ENCODE measurements at regions not wholly inside any gene's neighbourhood (a gene's known extent, or its start where the extent isn't known, plus 50 kb on each side); places are given as distances from the start of the nearest gene placed in this dataset.
"Not testable (repeated sequence)": the region's sequence is repeated elsewhere in the genome, so short reads cannot be mapped to it uniquely, and the experiment has no call there.

DNA sequence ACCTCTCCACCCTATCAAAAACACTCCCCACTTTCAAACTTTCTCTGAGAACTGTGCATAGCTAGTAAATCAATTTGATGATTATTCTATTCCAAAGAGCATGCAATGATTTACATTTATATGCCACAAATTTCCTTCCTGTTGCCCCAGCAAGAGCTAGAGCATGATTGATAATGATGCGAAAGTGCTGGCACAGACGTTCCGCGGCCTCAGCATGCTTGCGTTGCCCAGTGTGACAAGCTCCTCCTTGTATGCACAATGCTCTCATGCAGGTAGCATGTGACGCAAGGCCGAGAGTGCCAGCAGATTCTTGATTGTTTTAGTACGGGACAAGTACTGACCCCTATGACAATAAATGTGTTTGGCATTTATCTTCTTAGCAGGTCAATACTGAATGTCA is 696.3 kb upstream of the SLC35B3 start:
- H3K9me3 Mint-ChIP-seq, result peaks cover 4% of the 10 kb centered on the region in 2 donors
- ATAC-seq (no peak), DNase-seq (ENCODE audit: low spot score in 2 of 2) (no peak)
- H3K27ac Mint-ChIP-seq, result no peak overlapping the region
- no peaks in the 10 kb centered on the region for H3K36me3 Mint-ChIP-seq

DNA sequence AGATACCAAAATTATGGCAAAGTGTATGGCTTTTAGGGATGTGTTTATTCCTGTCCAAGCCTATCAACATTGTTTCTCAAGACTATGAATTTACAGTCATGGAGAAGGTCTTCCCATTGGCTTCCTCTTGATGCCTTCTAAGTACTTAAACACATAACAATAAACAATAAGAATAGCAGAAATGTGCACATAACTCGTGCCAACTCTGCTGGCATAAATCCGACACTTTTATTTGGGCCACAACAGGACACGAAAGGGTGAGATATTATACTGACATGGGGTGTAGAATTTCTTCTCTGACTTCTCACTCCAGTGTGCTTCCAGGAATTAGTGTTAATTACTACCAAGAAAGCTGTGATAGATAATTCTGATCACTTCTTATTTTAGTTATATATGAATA is 695.9 kb upstream of the SLC35B3 start:
- Mint-ChIP-seq H3K36me3 (no peaks in the 10 kb centered on the region), H3K9me3 (peaks cover 4% of the 10 kb centered on the region in 2 donors), H3K27ac (no peak overlapping the region)
- DNase-seq (ENCODE audit: low spot score in 2 of 2) (no peak), ATAC-seq (no peak)

- Mint-ChIP-seq H3K36me3 (no peaks in the 10 kb centered on the region), H3K27ac (no peak overlapping the region), H3K9me3 (peaks cover 4% of the 10 kb centered on the region in 2 donors)
- ATAC-seq (no peak), DNase-seq (ENCODE audit: low spot score in 2 of 2) (no peak)
Measured at GRCh38 chr6:9128970-9129369, 693.6 kb upstream of the SLC35B3 start.

DNA sequence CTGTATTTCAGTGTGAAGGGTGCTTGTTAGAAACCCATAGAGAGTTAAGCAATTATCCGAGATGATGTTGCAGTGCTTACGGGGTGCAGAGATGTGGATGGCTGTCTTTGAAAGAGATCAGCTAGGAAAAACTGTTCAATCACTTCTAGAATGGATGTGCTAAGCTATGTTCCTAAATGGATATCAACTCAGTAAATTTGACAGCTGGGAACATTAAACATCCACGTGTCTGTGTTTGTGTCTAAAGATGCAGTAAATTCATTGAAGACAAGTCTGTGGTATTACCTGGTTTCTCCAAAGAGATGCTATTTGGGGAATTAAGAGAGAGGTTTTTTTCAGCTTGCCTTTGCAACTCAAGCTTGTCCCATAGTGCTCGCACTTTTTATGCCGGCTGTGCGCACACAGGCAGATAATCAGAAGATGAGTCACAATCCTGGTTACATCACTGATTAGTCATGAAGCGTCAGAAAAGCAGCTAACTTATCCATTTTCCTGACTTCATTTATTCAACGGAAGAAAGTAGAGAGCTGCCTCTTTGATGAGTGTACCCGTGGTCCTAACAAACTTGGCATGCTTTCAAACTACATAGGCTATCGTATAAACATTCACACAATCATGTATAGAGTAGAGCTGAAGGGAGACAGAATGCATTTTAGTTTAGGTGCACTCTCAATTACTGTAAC is 691.7 kb upstream of the SLC35B3 start:
- ATAC-seq, result no peak
- Mint-ChIP-seq H3K36me3 (no peaks in the 10 kb centered on the region), H3K27ac (no peak overlapping the region), H3K9me3 (peaks cover 4% of the 10 kb centered on the region in 2 donors)
- DNase-seq (ENCODE audit: low spot score in 2 of 2), result no peak

DNA sequence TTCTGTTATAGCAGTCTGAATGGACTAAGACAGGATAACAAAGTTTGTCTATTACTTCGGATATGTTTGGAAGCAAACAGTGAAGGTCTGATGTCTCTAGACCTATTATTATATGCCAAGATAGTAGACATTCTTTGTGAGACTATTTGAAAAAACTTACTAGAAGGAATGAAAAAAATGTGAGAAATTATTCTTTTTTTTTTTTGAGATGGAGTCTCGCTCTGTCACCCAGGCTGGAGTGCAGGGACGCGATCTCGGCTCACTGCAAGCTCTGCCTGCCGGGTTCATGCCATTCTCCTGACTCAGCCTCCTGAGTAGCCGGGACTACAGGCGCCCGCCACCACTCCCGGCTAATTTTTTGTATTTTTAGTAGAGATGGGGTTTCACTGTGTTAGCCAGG is 690.7 kb upstream of the SLC35B3 start:
- not testable (repeated sequence) for H3K27ac Mint-ChIP-seq, ATAC-seq

DNA sequence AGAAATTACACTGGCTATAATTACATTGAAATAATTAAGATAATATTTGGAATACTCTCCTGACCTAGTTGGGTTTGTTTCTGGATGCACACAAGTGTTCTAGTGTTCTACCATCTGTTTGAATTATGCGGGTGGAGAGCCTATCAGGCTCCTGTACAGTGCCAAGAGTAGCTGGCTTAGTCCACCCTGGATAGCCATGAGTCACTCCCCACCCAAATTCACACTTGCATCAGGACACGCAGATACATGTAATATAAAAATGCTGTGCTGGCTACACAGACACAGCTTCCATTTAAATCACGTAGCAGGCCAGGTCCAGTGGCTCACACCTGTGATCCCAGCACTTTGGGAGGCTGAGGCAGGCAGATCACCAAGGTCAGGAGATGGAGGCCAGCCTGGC is 686.2 kb upstream of the SLC35B3 start:
- H3K27ac Mint-ChIP-seq, result no peak overlapping the region
- no peak for ATAC-seq

More for the DNA sequence above, 690.7 kb upstream of the SLC35B3 start:
- H3K9me3 Mint-ChIP-seq; DNase-seq (ENCODE audit: low spot score in 2 of 2); H3K36me3 Mint-ChIP-seq: not testable (repeated sequence)

DNA sequence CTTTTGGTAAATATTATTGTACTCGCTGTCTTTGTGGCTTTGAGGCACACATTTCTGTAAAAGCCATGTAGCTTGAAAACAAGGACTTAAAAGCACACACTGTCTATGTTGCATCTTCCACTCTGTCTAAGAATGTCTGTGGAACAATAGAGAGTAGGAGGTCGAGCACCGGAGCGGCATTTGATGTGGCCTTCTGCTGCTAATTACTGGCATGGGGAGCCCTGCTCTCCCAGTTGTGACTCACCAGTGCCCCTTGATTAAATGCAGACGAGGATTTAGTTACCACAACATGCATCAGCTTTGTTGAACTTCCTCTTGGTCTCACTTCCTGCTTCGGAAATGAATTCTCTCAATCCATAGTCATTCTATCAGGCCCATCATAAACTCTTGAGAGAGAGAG is 680.7 kb upstream of the SLC35B3 start:
- ATAC-seq, result peak in 1 of 2 donors; percentile 38
- Mint-ChIP-seq H3K27ac (no peak overlapping the region), H3K36me3 (no peaks in the 10 kb centered on the region), H3K9me3 (peaks cover 4 to 5% of the 10 kb centered on the region in 2 donors)
- no peak for DNase-seq (ENCODE audit: low spot score in 2 of 2)

More for the DNA sequence above, 686.2 kb upstream of the SLC35B3 start:
- Mint-ChIP-seq H3K36me3 (no peaks in the 10 kb centered on the region), H3K9me3 (peaks cover 0 to 5% of the 10 kb centered on the region in 2 donors)
- DNase-seq (ENCODE audit: low spot score in 2 of 2), result no peak

- ATAC-seq (no peak), DNase-seq (ENCODE audit: low spot score in 2 of 2) (no peak)
- peaks cover 0 to 4% of the 10 kb centered on the region in 2 donors for H3K9me3 Mint-ChIP-seq
- no peaks in the 10 kb centered on the region for H3K36me3 Mint-ChIP-seq
- H3K27ac Mint-ChIP-seq, result no peak overlapping the region
Measured at GRCh38 chr6:9112544-9112943, 677.2 kb upstream of the SLC35B3 start.

- Mint-ChIP-seq H3K9me3 (peaks cover 4 to 18% of the 10 kb centered on the region in 2 donors), H3K36me3 (no peaks in the 10 kb centered on the region), H3K27ac (no peak overlapping the region)
- no peak for ATAC-seq
- DNase-seq (ENCODE audit: low spot score in 2 of 2), result no peak
Measured at GRCh38 chr6:9103876-9104521, 668.7 kb upstream of the SLC35B3 start.

DNA sequence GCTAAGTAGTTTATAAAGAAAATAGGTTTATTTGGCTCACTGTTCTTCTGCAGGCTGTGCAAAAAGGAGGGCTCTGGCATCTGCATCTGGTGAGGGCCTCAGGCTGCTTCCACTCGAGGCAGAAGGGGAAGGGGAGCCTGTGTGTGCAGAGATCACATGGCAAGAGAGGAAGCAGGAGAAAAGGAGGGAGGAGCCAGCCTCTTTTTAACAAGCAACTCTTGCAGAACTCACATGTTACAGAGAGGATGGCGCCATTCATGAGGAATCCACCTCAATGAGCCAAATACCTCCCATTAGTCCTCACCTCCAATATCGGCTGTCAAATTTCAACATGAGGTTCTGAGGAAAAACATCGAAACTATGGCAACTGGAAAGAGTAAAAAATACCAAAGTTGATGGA is 666.6 kb upstream of the SLC35B3 start:
- no peak for DNase-seq (ENCODE audit: low spot score in 2 of 2)
- no peaks in the 10 kb centered on the region for H3K36me3 Mint-ChIP-seq
- no peak overlapping the region for H3K27ac Mint-ChIP-seq

GRCh38 chr6:9100869-9101580 is 665.7 kb upstream of the SLC35B3 start:
- DNase-seq (ENCODE audit: low spot score in 2 of 2), result no peak
- H3K9me3 Mint-ChIP-seq, result peaks cover 5 to 18% of the 10 kb centered on the region in 2 donors
- no peak overlapping the region for H3K27ac Mint-ChIP-seq
- no peak for ATAC-seq
- no peaks in the 10 kb centered on the region for H3K36me3 Mint-ChIP-seq

More for the DNA sequence above, 666.6 kb upstream of the SLC35B3 start:
- peaks cover 4 to 18% of the 10 kb centered on the region in 2 donors for H3K9me3 Mint-ChIP-seq
- no peak for ATAC-seq

GRCh38 chr6:9095729-9096128 is 660.4 kb upstream of the SLC35B3 start:
- DNase-seq (ENCODE audit: low spot score in 2 of 2) (no peak), ATAC-seq (no peak)
- H3K9me3 Mint-ChIP-seq, result peaks cover 10 to 11% of the 10 kb centered on the region in 2 donors
- no peaks in the 10 kb centered on the region for H3K36me3 Mint-ChIP-seq
- no peak overlapping the region for H3K27ac Mint-ChIP-seq

GRCh38 chr6:9095137-9095536 is 659.8 kb upstream of the SLC35B3 start:
- Mint-ChIP-seq H3K27ac (no peak overlapping the region), H3K9me3 (peaks cover 5 to 11% of the 10 kb centered on the region in 2 donors), H3K36me3 (no peaks in the 10 kb centered on the region)
- ATAC-seq (no peak), DNase-seq (ENCODE audit: low spot score in 2 of 2) (no peak)

DNA sequence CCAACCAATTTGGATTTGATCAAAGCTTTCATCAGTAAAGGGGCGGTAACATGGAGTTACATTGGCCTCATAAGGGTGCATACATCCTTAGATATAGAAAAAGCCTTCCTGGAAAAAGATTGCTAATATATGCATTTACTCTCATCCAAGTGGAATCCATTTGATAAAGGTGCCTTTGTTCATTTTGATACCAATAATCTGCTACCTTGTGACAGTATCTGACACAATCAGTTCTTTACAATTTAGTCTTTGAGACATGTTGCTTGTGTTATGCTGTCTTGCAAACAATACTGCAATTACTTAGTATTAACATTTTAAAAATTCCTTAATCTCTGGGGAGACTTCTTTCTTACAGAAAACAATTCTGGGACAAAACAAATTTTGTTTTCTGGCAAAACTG is 654.4 kb upstream of the SLC35B3 start:
- ATAC-seq (no peak), DNase-seq (ENCODE audit: low spot score in 2 of 2) (no peak)
- Mint-ChIP-seq H3K36me3 (no peaks in the 10 kb centered on the region), H3K9me3 (no peaks in the 10 kb centered on the region), H3K27ac (no peak overlapping the region)

DNA sequence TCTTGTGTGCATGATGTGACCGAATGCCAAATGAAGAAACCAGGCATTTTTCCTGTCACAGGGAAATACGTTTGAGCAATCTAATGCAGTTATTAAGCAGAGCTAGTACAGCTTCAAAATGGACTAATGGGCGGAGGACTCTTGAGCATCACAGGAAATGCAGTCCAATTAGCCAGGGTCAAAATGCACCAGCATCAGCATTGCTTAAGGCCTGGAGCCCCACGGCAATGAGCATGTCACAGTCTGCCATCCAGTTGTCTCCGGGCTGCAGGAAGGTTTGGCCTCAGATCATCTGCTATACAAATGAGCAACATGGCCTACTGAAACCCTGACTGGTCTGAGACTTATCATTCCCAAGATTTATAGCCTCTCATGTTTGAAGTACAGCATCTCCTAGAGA is 652.1 kb upstream of the SLC35B3 start:
- ATAC-seq, result no peak
- DNase-seq (ENCODE audit: low spot score in 2 of 2), result no peak
- Mint-ChIP-seq H3K36me3 (no peaks in the 10 kb centered on the region), H3K27ac (no peak overlapping the region), H3K9me3 (no peaks in the 10 kb centered on the region)

GRCh38 chr6:9086331-9086730 is 651.0 kb upstream of the SLC35B3 start:
- no peaks in the 10 kb centered on the region for H3K36me3 Mint-ChIP-seq
- DNase-seq (ENCODE audit: low spot score in 2 of 2), result no peak
- no peak for ATAC-seq
- no peak overlapping the region for H3K27ac Mint-ChIP-seq
- no peaks in the 10 kb centered on the region for H3K9me3 Mint-ChIP-seq

GRCh38 chr6:9085709-9086070 is 650.3 kb upstream of the SLC35B3 start:
- Mint-ChIP-seq H3K27ac (no peak overlapping the region), H3K9me3 (no peaks in the 10 kb centered on the region), H3K36me3 (no peaks in the 10 kb centered on the region)
- ATAC-seq (no peak), DNase-seq (ENCODE audit: low spot score in 2 of 2) (no peak)

Data from activated naive CD4-positive, alpha-beta T cell treated with anti-CD3 and anti-CD28 coated beads, Interleukin-2, amount 50 U/mL, for 72 hours (primary cell).